K562 (cell line): ENCODE measurements at regions not wholly inside any gene's neighbourhood (a gene's known extent, or its start where the extent isn't known, plus 50 kb on each side); places are given as distances from the start of the nearest gene placed in this dataset.

Experiments used
- ATAC-seq: fragments of 200-7000 bp; cut with Tn5 transposase; 3 replicates; pipeline ENCODE4 v1.9.1; 2020; ENCODE audit warnings: moderate library complexity
- BruUV-seq: library from RNA; stranded (reverse); fragments of 400-500 nt; replicated peaks from 2 replicates; lab custom pipeline; 2021; lab: Mats Ljungman, UMichigan
- CTCF ChIA-PET: fragments of 300-600 bp; formaldehyde crosslinking; extraction: SDS; loops from one replicate; lab custom pipeline; 2021; ENCODE audit warnings: low intra/inter-chr PET ratio; lab: Yijun Ruan, JAX
- POLR2A ChIA-PET: fragments of 300-600, 350-650 bp; sonication (Branson Sonifier 250); formaldehyde crosslinking; extraction: SDS; loops from one replicate; lab custom pipeline; 2021; ENCODE audit warnings: antibody characterized with exemption, inconsistent platforms; lab: Yijun Ruan, JAX
- DNase-seq, 4 experiments: peaks; one replicate each; pipeline versions ENCODE4 v3.0.0 to v3.0.0-alpha.2; 2011 to 2018; ENCODE audit warnings: low spot score in 3 of 4, mixed read lengths in 3 of 4; ENCODE audit errors: extremely low read depth in 1 of 4
- FAIRE-seq: peaks from 2 replicates; lab custom pipeline; 2011; peaks lifted over from hg19 to GRCh38; lab: Jason Lieb, UNC
- H2AFZ ChIP-seq: 2 replicates; pipeline ENCODE4 v1.6.0; 2011; ENCODE audit warnings: low read depth, low read length, control low read depth, inconsistent platforms
- H3K27ac ChIP-seq: fragments of 200-600 bp; 3 replicates; pipeline ENCODE4 v1.8.0; 2011; ENCODE audit warnings: low read depth, mild to moderate bottlenecking, control low read depth, inconsistent platforms, low read length, moderate library complexity, mixed read lengths; ENCODE audit errors: extremely low read depth
- H3K27me3 ChIP-seq, 2 experiments: fragments of 300-600 bp in 1 of 2; 2 replicates in 1 of 2; 3 replicates in 1 of 2; pipeline versions ENCODE4 v1.6.0 to v1.8.0; 2011; ENCODE audit warnings: inconsistent platforms in 2 of 2, low read length in 2 of 2, mild to moderate bottlenecking in 1 of 2, mixed read lengths in 1 of 2, moderate library complexity in 1 of 2; ENCODE audit not compliant: control insufficient read depth in 2 of 2, insufficient read depth in 2 of 2
- H3K36me3 ChIP-seq: fragments of 300-600 bp; 3 replicates; pipeline ENCODE4 v1.8.0; 2011; ENCODE audit warnings: mild to moderate bottlenecking, low read length, inconsistent platforms; ENCODE audit not compliant: control insufficient read depth, insufficient read depth
- H3K4me1 ChIP-seq, 2 experiments: fragments of 200-600 bp in 1 of 2; replicated peaks in 1 of 2; 2 replicates in 1 of 2; 3 replicates in 1 of 2; pipeline versions ENCODE4 v1.5.1 to v1.8.0; 2011; ENCODE audit warnings: inconsistent platforms in 2 of 2, low read length in 2 of 2, mild to moderate bottlenecking in 1 of 2, mixed read lengths in 1 of 2, moderate library complexity in 1 of 2; ENCODE audit not compliant: control insufficient read depth in 2 of 2, insufficient read depth in 2 of 2
- H3K4me2 ChIP-seq: 2 replicates; pipeline ENCODE4 v1.6.1; 2011; ENCODE audit warnings: low read length, control low read depth, inconsistent platforms, mixed read lengths; ENCODE audit not compliant: insufficient read depth
- H3K4me3 ChIP-seq: fragments of 200-600 bp; sonication (generic), shearing (Covaris generic); 2 replicates; pipeline ENCODE4 v1.5.1; 2016; ENCODE audit warnings: control low read depth, inconsistent platforms
- H3K79me2 ChIP-seq: fragments of 200-600 bp; 3 replicates; pipeline ENCODE4 v1.8.0; 2011; ENCODE audit warnings: low read length, inconsistent platforms; ENCODE audit not compliant: control insufficient read depth, insufficient read depth
- H3K9ac ChIP-seq, 2 experiments: 2 replicates each; pipeline versions ENCODE4 v1.6.0 to v1.6.1; 2011; ENCODE audit warnings: low read depth in 2 of 2, low read length in 2 of 2, control low read depth in 1 of 2, inconsistent platforms in 1 of 2, mild to moderate bottlenecking in 1 of 2, mixed read lengths in 1 of 2; ENCODE audit not compliant: insufficient read depth in 1 of 2
- H3K9me1 ChIP-seq: one replicate; pipeline ENCODE4 v1.6.0; 2011; ENCODE audit warnings: inconsistent platforms, mild to moderate bottlenecking, low read length, moderate library complexity; ENCODE audit not compliant: control insufficient read depth, insufficient read depth
- H3K9me3 ChIP-seq: replicated peaks from 2 replicates; pipeline ENCODE4 v1.5.1; 2011; ENCODE audit warnings: low read depth, low read length, inconsistent platforms; ENCODE audit not compliant: control insufficient read depth, insufficient read depth
- H4K20me1 ChIP-seq: replicated peaks from 2 replicates; pipeline ENCODE4 v1.6.1; 2011; ENCODE audit warnings: low read length, inconsistent platforms, mixed read lengths; ENCODE audit not compliant: control insufficient read depth, insufficient read depth
- ETV5 ChIP-seq: sonication (generic); formaldehyde crosslinking; IDR thresholded peaks from 2 replicates; pipeline ENCODE4 v1.4.0; 2020; ENCODE audit warnings: low read depth, mild to moderate bottlenecking, missing genetic modification reagents
- ILK ChIP-seq: fragments of 450-650 bp; IDR thresholded peaks from 2 replicates; pipeline ENCODE4 v1.6.1; 2016; ENCODE audit warnings: missing genetic modification characterization, low read depth, mild to moderate bottlenecking, missing compliant biosample characterization, moderate library complexity, borderline replicate concordance
- YBX1 ChIP-seq: fragments of 450-650 bp; IDR thresholded peaks from 2 replicates; pipeline ENCODE4 v1.7.1; 2016; ENCODE audit warnings: mild to moderate bottlenecking
- ZNF324 ChIP-seq: fragments of 250-450 bp; sonication (Bioruptor Pico); IDR thresholded peaks from 2 replicates; pipeline ENCODE4 v1.4.0; 2020; ENCODE audit warnings: mild to moderate bottlenecking
- ZNF699 ChIP-seq: fragments of 250-450 bp; sonication (Bioruptor Pico); IDR thresholded peaks from 2 replicates; pipeline ENCODE4 v1.8.0; 2021; ENCODE audit warnings: mild to moderate bottlenecking, moderate library complexity; ENCODE audit not compliant: insufficient replicate concordance
- ZNF780A ChIP-seq: fragments of 250-450 bp; sonication (Bioruptor Pico); IDR thresholded peaks from 2 replicates; pipeline ENCODE4 v1.5.0; 2021; ENCODE audit warnings: mild to moderate bottlenecking
- WGBS: fragments of 100-300 bp; shearing (Covaris generic); methylation state at CpG from one replicate; pipeline ENCODE4 v1.1.6; 2016; ENCODE audit warnings: low coverage, mixed read lengths; ENCODE audit not compliant: insufficient coverage; ENCODE audit errors: missing lambda C conversion rate; 5-methylcytosine and 5-hydroxymethylcytosine counted together
- in situ Hi-C: fragments of 300-500 bp; cut with MboI; formaldehyde crosslinking; loops from 4 replicates; pipeline ENCODE4 v1.15.0; 2018; ENCODE audit warnings: inconsistent platforms, mixed read lengths
- intact Hi-C: fragments of 100-400 bp; cut with micrococcal nuclease; formaldehyde crosslinking; loops from 2 replicates; pipeline ENCODE4 v1.14.2; 2022
- TF ChIP-seq, protein P1 (sequence below): fragments of 250-450 bp; sonication (Bioruptor Pico); IDR thresholded peaks from 2 replicates; pipeline ENCODE4 v1.8.0; 2021; ENCODE audit warnings: borderline replicate concordance, mild to moderate bottlenecking, moderate library complexity; ENCODE audit not compliant: poor library complexity, severe bottlenecking
- TF ChIP-seq, protein P2 (sequence below): fragments of 200-600 bp; sonication (generic); IDR thresholded peaks from one replicate; pipeline ENCODE4 v1.6.1; 2012; ENCODE audit warnings: mild to moderate bottlenecking, low read depth, low read length, inconsistent platforms
- TF ChIP-seq, protein P3 (sequence below): fragments of 450-650 bp; IDR thresholded peaks from 2 replicates; pipeline ENCODE4 v1.6.1; 2017; ENCODE audit warnings: antibody characterized with exemption

DNA sequence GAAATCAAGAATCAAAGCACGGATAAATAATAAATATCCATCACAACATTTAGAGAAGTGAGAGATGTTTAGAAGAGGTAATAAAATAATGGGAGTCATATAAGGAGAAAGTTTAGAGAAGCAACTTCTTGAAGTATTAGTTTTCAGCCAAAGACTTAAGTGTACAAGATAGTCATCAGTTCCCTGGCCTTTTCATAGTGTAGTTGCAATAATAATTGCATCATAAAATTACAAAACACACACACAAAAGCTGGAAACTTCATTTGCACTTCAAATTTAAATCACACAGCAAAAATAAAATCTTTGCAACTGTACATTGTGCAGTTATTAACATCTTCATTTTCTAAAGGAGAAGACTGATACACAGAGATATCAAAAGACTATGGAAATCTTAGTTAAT lies 319.1 kb upstream of the RGMB start:
- 0% methylated on average over 1 of the region's 1 CpG for WGBS
- ChIA-PET CTCF (no interaction called here), POLR2A (no interaction called here)
- Histone ChIP-seq H4K20me1 (no peaks in the 10 kb centered on the region), H3K27me3 (no peaks in the 10 kb centered on the region), H2AFZ (no peak overlapping the region), H3K4me1 (no peaks in the 10 kb centered on the region), H3K9me3 (no peaks in the 10 kb centered on the region), H3K36me3 (no peaks in the 10 kb centered on the region), H3K27ac (no peak overlapping the region), H3K4me2 (no peak overlapping the region), H3K9ac (no peak overlapping the region), H3K4me3 (no peak overlapping the region), H3K79me2 (no peaks in the 10 kb centered on the region), H3K9me1 (no peaks in the 10 kb centered on the region)
- intact Hi-C loops (no loop called here), in situ Hi-C loops (no loop called here)
- DNase-seq (no peak), ATAC-seq (no peak), FAIRE-seq (no peak)
- BruUV-seq: no TSS peak
- TF ChIP-seq, protein P1, sequence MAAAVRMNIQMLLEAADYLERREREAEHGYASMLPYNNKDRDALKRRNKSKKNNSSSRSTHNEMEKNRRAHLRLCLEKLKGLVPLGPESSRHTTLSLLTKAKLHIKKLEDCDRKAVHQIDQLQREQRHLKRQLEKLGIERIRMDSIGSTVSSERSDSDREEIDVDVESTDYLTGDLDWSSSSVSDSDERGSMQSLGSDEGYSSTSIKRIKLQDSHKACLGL: no peak
- TF ChIP-seq YBX1 (no peak), ZNF780A (CRISPR knock-in tag) (no peak), ETV5 (CRISPR knock-in tag) (no peak), ZNF324 (CRISPR knock-in tag) (no peak), ZNF699 (CRISPR knock-in tag) (no peak), ILK (tag) (no peak)
- TF ChIP-seq, protein P2, sequence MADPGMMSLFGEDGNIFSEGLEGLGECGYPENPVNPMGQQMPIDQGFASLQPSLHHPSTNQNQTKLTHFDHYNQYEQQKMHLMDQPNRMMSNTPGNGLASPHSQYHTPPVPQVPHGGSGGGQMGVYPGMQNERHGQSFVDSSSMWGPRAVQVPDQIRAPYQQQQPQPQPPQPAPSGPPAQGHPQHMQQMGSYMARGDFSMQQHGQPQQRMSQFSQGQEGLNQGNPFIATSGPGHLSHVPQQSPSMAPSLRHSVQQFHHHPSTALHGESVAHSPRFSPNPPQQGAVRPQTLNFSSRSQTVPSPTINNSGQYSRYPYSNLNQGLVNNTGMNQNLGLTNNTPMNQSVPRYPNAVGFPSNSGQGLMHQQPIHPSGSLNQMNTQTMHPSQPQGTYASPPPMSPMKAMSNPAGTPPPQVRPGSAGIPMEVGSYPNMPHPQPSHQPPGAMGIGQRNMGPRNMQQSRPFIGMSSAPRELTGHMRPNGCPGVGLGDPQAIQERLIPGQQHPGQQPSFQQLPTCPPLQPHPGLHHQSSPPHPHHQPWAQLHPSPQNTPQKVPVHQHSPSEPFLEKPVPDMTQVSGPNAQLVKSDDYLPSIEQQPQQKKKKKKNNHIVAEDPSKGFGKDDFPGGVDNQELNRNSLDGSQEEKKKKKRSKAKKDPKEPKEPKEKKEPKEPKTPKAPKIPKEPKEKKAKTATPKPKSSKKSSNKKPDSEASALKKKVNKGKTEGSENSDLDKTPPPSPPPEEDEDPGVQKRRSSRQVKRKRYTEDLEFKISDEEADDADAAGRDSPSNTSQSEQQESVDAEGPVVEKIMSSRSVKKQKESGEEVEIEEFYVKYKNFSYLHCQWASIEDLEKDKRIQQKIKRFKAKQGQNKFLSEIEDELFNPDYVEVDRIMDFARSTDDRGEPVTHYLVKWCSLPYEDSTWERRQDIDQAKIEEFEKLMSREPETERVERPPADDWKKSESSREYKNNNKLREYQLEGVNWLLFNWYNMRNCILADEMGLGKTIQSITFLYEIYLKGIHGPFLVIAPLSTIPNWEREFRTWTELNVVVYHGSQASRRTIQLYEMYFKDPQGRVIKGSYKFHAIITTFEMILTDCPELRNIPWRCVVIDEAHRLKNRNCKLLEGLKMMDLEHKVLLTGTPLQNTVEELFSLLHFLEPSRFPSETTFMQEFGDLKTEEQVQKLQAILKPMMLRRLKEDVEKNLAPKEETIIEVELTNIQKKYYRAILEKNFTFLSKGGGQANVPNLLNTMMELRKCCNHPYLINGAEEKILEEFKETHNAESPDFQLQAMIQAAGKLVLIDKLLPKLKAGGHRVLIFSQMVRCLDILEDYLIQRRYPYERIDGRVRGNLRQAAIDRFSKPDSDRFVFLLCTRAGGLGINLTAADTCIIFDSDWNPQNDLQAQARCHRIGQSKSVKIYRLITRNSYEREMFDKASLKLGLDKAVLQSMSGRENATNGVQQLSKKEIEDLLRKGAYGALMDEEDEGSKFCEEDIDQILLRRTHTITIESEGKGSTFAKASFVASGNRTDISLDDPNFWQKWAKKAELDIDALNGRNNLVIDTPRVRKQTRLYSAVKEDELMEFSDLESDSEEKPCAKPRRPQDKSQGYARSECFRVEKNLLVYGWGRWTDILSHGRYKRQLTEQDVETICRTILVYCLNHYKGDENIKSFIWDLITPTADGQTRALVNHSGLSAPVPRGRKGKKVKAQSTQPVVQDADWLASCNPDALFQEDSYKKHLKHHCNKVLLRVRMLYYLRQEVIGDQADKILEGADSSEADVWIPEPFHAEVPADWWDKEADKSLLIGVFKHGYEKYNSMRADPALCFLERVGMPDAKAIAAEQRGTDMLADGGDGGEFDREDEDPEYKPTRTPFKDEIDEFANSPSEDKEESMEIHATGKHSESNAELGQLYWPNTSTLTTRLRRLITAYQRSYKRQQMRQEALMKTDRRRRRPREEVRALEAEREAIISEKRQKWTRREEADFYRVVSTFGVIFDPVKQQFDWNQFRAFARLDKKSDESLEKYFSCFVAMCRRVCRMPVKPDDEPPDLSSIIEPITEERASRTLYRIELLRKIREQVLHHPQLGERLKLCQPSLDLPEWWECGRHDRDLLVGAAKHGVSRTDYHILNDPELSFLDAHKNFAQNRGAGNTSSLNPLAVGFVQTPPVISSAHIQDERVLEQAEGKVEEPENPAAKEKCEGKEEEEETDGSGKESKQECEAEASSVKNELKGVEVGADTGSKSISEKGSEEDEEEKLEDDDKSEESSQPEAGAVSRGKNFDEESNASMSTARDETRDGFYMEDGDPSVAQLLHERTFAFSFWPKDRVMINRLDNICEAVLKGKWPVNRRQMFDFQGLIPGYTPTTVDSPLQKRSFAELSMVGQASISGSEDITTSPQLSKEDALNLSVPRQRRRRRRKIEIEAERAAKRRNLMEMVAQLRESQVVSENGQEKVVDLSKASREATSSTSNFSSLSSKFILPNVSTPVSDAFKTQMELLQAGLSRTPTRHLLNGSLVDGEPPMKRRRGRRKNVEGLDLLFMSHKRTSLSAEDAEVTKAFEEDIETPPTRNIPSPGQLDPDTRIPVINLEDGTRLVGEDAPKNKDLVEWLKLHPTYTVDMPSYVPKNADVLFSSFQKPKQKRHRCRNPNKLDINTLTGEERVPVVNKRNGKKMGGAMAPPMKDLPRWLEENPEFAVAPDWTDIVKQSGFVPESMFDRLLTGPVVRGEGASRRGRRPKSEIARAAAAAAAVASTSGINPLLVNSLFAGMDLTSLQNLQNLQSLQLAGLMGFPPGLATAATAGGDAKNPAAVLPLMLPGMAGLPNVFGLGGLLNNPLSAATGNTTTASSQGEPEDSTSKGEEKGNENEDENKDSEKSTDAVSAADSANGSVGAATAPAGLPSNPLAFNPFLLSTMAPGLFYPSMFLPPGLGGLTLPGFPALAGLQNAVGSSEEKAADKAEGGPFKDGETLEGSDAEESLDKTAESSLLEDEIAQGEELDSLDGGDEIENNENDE: no peak
- TF ChIP-seq, protein P3, sequence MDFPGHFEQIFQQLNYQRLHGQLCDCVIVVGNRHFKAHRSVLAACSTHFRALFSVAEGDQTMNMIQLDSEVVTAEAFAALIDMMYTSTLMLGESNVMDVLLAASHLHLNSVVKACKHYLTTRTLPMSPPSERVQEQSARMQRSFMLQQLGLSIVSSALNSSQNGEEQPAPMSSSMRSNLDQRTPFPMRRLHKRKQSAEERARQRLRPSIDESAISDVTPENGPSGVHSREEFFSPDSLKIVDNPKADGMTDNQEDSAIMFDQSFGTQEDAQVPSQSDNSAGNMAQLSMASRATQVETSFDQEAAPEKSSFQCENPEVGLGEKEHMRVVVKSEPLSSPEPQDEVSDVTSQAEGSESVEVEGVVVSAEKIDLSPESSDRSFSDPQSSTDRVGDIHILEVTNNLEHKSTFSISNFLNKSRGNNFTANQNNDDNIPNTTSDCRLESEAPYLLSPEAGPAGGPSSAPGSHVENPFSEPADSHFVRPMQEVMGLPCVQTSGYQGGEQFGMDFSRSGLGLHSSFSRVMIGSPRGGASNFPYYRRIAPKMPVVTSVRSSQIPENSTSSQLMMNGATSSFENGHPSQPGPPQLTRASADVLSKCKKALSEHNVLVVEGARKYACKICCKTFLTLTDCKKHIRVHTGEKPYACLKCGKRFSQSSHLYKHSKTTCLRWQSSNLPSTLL: no peak
